ENCODE measurements at regions not wholly inside any gene's neighbourhood (a gene's known extent, or its start where the extent isn't known, plus 50 kb on each side); places are given as distances from the start of the nearest gene placed in this dataset.
"Not testable (repeated sequence)": the region's sequence is repeated elsewhere in the genome, so short reads cannot be mapped to it uniquely, and the experiment has no call there.

GRCh38 chr2:210730672-210731071 is 174.3 kb downstream of the CPS1 start:
- no peak for DNase-seq (ENCODE audit: low read depth in 1 of 2, low spot score in 1 of 2)

- not testable (repeated sequence) for DNase-seq (ENCODE audit: low read depth in 1 of 2, low spot score in 1 of 2)
Measured at GRCh38 chr2:210746826-210747225, 190.4 kb downstream of the CPS1 start.

- DNase-seq (ENCODE audit: low read depth in 1 of 2, low spot score in 1 of 2): no peak
Measured at GRCh38 chr2:210752532-210752931, 196.1 kb downstream of the CPS1 start.

GRCh38 chr2:210753386-210753785 is 197.0 kb downstream of the CPS1 start:
- no peak for DNase-seq (ENCODE audit: low read depth in 1 of 2, low spot score in 1 of 2)

GRCh38 chr2:210756855-210757254 is 200.5 kb downstream of the CPS1 start:
- no peak for DNase-seq (ENCODE audit: low read depth in 1 of 2, low spot score in 1 of 2)

GRCh38 chr2:210762604-210763588 is 206.5 kb downstream of the CPS1 start:
- no peak for DNase-seq (ENCODE audit: low read depth in 1 of 2, low spot score in 1 of 2)

- no peak for DNase-seq (ENCODE audit: low read depth in 1 of 2, low spot score in 1 of 2)
Measured at GRCh38 chr2:210768329-210768910, 212.0 kb downstream of the CPS1 start.

GRCh38 chr2:210776756-210777155 is 220.4 kb downstream of the CPS1 start:
- DNase-seq (ENCODE audit: low read depth in 1 of 2, low spot score in 1 of 2): no peak

- no peak for DNase-seq (ENCODE audit: low read depth in 1 of 2, low spot score in 1 of 2)
Measured at GRCh38 chr2:210782222-210782621, 225.8 kb downstream of the CPS1 start.

GRCh38 chr2:210787831-210788230 is 231.4 kb downstream of the CPS1 start:
- not testable (repeated sequence) for DNase-seq (ENCODE audit: low read depth in 1 of 2, low spot score in 1 of 2)

- DNase-seq (ENCODE audit: low read depth in 1 of 2, low spot score in 1 of 2): no peak
Measured at GRCh38 chr2:210792000-210792399, 235.6 kb downstream of the CPS1 start.

- DNase-seq (ENCODE audit: low read depth in 1 of 2, low spot score in 1 of 2): no peak
Measured at GRCh38 chr2:210795506-210795905, 239.1 kb downstream of the CPS1 start.

- no peak for DNase-seq (ENCODE audit: low read depth in 1 of 2, low spot score in 1 of 2)
Measured at GRCh38 chr2:210798180-210798579, 241.8 kb downstream of the CPS1 start.

- DNase-seq (ENCODE audit: low read depth in 1 of 2, low spot score in 1 of 2): no peak
Measured at GRCh38 chr2:210814251-210815025, 258.0 kb downstream of the CPS1 start.

- no peak for DNase-seq (ENCODE audit: low read depth in 1 of 2, low spot score in 1 of 2)
Measured at GRCh38 chr2:210816769-210817168, 260.4 kb downstream of the CPS1 start.

- DNase-seq (ENCODE audit: low read depth in 1 of 2, low spot score in 1 of 2): no peak
Measured at GRCh38 chr2:210818473-210818872, 262.1 kb downstream of the CPS1 start.

- DNase-seq (ENCODE audit: low read depth in 1 of 2, low spot score in 1 of 2): no peak
Measured at GRCh38 chr2:210833403-210833802, 277.0 kb downstream of the CPS1 start.

GRCh38 chr2:210839034-210839433 is 282.6 kb downstream of the CPS1 start:
- no peak for DNase-seq (ENCODE audit: low read depth in 1 of 2, low spot score in 1 of 2)

- no peak for DNase-seq (ENCODE audit: low read depth in 1 of 2, low spot score in 1 of 2)
Measured at GRCh38 chr2:210839450-210839849, 283.1 kb downstream of the CPS1 start.

- DNase-seq (ENCODE audit: low read depth in 1 of 2, low spot score in 1 of 2): no peak
Measured at GRCh38 chr2:210842896-210843295, 286.5 kb downstream of the CPS1 start.

GRCh38 chr2:210844016-210844415 is 287.6 kb downstream of the CPS1 start:
- no peak for DNase-seq (ENCODE audit: low read depth in 1 of 2, low spot score in 1 of 2)

- no peak for DNase-seq (ENCODE audit: low read depth in 1 of 2, low spot score in 1 of 2)
Measured at GRCh38 chr2:210859314-210859713, 302.9 kb downstream of the CPS1 start.
